ENCODE measurements at regions not wholly inside any gene's neighbourhood (a gene's known extent, or its start where the extent isn't known, plus 50 kb on each side); places are given as distances from the start of the nearest gene placed in this dataset.
"Not testable (repeated sequence)": the region's sequence is repeated elsewhere in the genome, so short reads cannot be mapped to it uniquely, and the experiment has no call there.

- no peak for DNase-seq (ENCODE audit: low spot score)
Observed at GRCh38 chr7:110486549-110486948, 604.4 kb upstream of the LRRN3 start.

- DNase-seq (ENCODE audit: low spot score), result no peak
Observed at GRCh38 chr7:110502888-110503465, 588.0 kb upstream of the LRRN3 start.

GRCh38 chr7:110507369-110507768 is 583.6 kb upstream of the LRRN3 start:
- DNase-seq (ENCODE audit: low spot score), result no peak

GRCh38 chr7:110507832-110508231 is 583.1 kb upstream of the LRRN3 start:
- DNase-seq (ENCODE audit: low spot score), result no peak

- not testable (repeated sequence) for DNase-seq (ENCODE audit: low spot score)
Observed at GRCh38 chr7:110514975-110515551, 575.9 kb upstream of the LRRN3 start.

- DNase-seq (ENCODE audit: low spot score), result no peak
Observed at GRCh38 chr7:110519851-110520250, 571.1 kb upstream of the LRRN3 start.

GRCh38 chr7:110521357-110521911 is 569.5 kb upstream of the LRRN3 start:
- no peak for DNase-seq (ENCODE audit: low spot score)

GRCh38 chr7:110522061-110522760 is 568.7 kb upstream of the LRRN3 start:
- DNase-seq (ENCODE audit: low spot score), result no peak

GRCh38 chr7:110522761-110523200 is 568.1 kb upstream of the LRRN3 start:
- DNase-seq (ENCODE audit: low spot score), result no peak

GRCh38 chr7:110529175-110529574 is 561.8 kb upstream of the LRRN3 start:
- no peak for DNase-seq (ENCODE audit: low spot score)

GRCh38 chr7:110531186-110531585 is 559.7 kb upstream of the LRRN3 start:
- DNase-seq (ENCODE audit: low spot score), result no peak

GRCh38 chr7:110534241-110534931 is 556.5 kb upstream of the LRRN3 start:
- DNase-seq (ENCODE audit: low spot score), result no peak

- no peak for DNase-seq (ENCODE audit: low spot score)
Observed at GRCh38 chr7:110539216-110539615, 551.7 kb upstream of the LRRN3 start.

- no peak for DNase-seq (ENCODE audit: low spot score)
Observed at GRCh38 chr7:110541962-110542361, 549.0 kb upstream of the LRRN3 start.

- DNase-seq (ENCODE audit: low spot score), result no peak
Observed at GRCh38 chr7:110544194-110544593, 546.7 kb upstream of the LRRN3 start.

- DNase-seq (ENCODE audit: low spot score), result no peak
Observed at GRCh38 chr7:110548372-110548771, 542.6 kb upstream of the LRRN3 start.

GRCh38 chr7:110557136-110557535 is 533.8 kb upstream of the LRRN3 start:
- DNase-seq (ENCODE audit: low spot score), result no peak

GRCh38 chr7:110563286-110563685 is 527.6 kb upstream of the LRRN3 start:
- DNase-seq (ENCODE audit: low spot score), result not testable (repeated sequence)

GRCh38 chr7:110564246-110564645 is 526.7 kb upstream of the LRRN3 start:
- DNase-seq (ENCODE audit: low spot score), result no peak

- DNase-seq (ENCODE audit: low spot score), result no peak
Observed at GRCh38 chr7:110568388-110568787, 522.5 kb upstream of the LRRN3 start.

- DNase-seq (ENCODE audit: low spot score), result peak; percentile 22
Observed at GRCh38 chr7:110568932-110569331, 522.0 kb upstream of the LRRN3 start.

- DNase-seq (ENCODE audit: low spot score), result no peak
Observed at GRCh38 chr7:110569486-110570205, 521.3 kb upstream of the LRRN3 start.

Measured in globus pallidus (tissue), 1 donor.